GM21515 (cell line): ENCODE measurements at regions not wholly inside any gene's neighbourhood (a gene's known extent, or its start where the extent isn't known, plus 50 kb on each side); places are given as distances from the start of the nearest gene placed in this dataset.
"Not testable (repeated sequence)": the region's sequence is repeated elsewhere in the genome, so short reads cannot be mapped to it uniquely, and the experiment has no call there.

Experiments used
- ATAC-seq: cut with Tn5 transposase; IDR thresholded peaks from one replicate; pipeline ENCODE4 v1.9.1; 2021; ENCODE audit not compliant: unreplicated experiment

DNA sequence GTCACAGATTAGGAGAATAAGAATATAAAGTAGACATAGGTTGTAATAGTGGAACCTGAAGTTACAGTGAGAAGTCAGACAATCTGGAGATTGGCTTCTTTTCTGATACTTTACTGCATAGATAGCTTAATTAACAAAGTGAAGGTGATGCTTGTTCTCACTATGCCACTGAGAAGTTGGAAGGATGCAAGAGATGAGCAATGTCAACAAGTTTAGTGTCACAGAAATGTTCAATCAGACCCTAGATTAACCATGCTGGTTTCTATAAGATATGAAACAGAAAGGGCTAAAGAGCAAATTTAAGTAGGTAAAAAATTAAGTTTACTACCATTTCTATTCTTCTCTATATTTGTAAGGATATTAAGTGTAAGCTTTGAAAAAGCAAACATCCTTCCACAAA, 838.6 kb upstream of the SORCS1 start:
- ATAC-seq: no peak

DNA sequence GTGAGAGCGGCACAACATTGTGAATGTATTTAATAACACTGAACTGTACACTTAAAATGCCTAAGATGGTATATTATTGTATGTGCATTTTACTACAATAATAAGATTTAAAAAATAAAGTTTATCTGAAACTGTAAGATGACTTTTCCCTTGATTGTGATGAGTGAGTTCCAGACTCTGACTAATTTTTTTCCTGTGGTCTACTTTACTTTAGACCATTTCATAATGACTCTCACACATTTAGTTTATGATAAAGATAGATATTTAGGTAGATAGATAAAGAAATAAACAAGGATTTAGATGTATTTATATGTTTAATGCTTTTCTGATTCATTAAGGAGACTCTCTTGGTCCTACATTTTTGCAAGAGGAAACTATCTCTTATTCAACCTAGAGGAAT, 835.9 kb upstream of the SORCS1 start:
- no peak for ATAC-seq

DNA sequence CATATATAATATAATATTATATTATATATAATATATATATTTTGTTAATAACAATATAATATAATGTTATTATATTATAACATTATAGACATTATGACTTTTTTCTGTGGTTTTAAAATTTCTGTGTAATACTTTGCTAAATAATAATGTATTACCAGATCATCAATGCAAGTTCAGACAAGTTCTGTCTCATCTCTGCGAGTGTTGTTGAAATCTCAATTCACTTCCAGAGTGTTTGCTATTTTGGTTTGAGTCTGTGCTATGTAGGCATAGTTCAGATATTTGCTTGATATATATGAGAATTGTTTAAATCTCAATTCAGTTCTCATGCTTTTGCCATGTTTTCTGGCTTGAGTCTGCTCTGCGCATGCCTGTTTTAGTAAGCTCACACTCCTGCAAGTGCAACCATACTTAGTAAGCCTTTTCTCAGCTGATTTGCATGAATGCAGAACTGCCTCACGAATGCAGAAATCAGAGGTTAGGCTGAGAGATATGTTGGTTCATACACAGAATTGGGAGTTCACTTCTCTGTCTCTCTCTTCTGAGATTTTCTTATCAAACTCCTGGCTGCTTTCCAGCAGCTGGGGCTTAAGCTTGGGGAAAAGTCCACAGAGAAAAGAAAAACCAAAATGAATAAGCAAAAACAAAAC, 830.2 kb upstream of the SORCS1 start:
- no peak for ATAC-seq

DNA sequence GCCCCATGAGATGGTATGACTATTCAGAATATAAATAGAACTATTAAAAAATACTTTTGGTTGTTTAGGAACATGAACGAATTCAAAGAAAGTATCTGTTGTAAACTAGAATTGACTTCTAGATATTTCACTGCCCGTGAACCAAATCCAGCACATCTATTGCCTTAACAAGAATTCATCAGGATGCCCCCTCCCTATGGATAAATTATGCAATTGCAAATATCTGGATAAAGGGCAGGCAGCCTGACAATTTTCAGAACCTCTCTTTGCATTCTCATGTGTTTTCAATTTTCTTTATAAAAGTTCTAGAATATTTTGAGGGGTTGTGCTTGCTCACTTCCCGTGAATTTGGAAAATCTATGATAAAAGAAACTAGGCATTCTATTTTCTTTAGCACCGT, 822.1 kb upstream of the SORCS1 start:
- no peak for ATAC-seq

DNA sequence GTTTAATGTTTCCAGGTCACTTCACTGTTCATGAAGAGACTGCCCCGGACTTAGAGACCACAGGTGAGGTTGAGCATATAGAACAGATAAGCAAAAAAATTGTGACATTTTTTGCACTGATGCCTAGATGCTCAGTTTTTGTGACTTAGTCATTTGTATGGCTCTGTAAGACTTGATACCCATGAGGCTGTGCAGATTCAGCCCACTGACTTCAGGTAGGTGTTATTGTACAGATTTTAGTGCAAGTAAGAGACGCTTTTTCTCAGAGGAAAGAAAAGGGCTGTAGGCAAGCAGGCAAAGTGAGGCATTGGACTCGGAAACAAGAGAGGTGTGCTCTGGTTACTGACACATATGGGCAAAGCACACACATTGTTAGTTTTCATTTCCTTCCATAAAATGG, 820.1 kb upstream of the SORCS1 start:
- no peak for ATAC-seq

DNA sequence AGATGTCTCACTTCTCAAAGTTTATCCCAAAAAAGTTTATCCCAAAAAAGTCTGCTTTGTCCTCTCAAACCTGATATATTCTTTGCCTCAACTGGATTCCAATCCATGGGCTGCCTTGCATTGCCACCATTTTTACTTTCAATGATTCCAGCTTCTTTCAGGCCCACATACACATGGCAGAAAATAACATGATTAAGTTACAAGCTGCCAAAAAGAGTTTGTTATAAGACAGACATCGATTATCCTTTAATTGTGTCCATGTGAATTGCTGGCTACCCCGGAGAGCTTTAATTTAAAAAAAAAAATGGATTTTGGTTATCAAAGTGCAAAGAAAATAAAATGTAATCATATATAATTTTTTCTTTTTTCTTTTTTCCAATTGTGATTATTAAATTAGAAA, 819.6 kb upstream of the SORCS1 start:
- ATAC-seq: no peak

DNA sequence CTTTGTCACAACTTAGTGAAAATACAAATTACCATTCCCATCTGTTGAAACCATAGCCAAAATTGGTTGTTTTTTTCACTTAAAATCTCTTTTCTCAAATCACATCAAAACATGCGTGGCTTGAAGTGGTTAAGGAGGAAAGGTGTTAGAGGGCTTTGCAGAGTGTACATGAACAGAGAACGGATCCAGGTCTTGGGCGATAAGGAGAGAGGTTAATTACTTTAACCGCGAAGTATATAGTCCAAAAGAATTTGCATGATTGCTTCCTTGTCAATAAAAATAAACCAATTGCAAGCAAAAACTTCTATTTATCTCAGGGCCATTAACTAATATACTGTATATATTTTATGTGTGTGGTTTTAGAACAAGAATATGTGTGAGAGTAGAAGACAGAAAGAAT, 813.9 kb upstream of the SORCS1 start:
- no peak for ATAC-seq

DNA sequence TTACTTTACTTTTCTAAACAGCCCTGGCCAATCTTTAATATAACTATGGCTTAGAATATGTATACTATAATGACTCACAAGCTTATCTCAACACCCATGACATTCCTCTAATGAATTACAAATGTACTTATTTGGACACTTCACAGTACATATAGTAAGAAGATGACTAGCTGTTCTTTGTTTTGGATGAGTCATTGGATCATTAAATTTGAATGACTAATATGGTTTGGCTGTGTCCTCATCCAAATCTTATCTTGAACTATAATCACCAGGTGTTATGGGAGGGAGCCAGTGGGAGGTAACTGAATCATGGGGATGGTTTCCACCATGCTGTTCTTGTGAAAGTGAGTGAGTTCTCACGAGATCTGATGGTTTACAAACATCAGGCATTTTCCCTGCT, 807.5 kb upstream of the SORCS1 start:
- ATAC-seq: no peak

DNA sequence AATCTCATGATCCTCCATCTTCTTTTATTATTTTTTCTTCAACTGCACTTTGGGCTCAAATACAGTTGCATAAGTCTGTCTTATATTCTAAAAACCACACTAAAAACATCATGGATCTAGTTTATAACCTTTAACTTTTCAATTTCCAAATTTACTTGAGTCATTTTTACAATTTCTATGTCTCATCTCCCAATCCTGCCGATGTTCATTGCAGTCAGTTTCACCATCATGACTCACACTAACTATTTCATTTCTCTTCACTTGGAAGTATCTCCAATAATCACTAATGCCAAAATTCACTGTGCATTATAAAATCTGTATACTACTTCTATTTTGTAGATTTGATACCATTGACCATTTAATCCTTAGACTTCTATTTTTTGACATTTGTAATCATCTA, 806.9 kb upstream of the SORCS1 start:
- no peak for ATAC-seq

DNA sequence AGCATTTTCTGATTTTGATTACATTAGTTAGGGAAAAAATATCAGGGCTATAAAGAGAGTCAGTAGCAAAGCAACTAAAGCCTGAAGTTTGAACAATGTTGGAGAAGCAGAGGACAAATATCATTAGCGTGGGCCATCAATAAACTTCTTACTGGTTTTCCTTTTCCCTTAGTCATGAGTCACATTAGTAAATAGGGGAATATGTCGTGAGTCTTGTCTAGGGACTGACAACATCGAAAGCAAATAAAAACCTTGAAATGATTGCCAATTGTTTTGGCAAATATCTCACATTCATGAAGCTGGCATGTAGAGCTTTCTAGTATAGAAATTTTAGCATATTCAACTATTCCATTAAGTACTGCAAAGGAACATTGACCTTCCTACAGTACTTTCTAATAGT, 806.0 kb upstream of the SORCS1 start:
- ATAC-seq: no peak

DNA sequence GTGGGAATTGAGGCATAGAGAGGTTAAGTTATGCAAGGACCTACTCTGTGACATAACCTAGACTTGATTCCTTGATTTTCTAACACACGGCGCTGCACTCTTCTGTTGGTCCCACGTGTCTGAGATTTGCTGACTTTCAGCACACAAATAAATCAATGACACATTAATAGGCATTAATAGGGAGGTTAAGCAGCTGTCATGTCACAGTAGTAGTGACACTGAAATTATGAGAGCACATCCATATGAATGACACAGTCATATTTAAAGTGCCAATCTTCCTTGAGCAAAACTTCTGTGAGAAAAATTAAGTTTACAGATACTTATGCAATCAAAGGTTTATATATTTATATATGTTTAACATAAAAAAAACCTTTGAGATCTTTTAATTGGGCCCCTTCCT, 805.4 kb upstream of the SORCS1 start:
- no peak for ATAC-seq

DNA sequence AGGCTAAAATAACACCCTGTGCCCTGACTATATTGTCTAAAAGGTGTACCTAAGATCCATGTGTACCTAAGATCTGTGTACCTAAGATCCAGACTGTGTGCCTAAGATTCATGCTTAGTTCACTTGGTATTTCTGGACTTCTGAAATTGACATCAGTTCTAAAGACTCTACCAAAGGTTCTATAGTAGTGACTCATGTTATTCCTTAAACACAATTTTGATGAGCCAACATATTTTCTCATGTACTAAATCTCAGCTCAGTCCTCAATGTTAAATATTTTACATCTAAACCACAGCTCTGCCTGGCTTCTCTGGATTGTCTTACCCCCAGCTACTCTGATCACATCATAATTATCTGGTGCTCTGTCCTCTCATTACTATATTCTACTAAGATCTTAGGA, 802.3 kb upstream of the SORCS1 start:
- ATAC-seq: no peak

DNA sequence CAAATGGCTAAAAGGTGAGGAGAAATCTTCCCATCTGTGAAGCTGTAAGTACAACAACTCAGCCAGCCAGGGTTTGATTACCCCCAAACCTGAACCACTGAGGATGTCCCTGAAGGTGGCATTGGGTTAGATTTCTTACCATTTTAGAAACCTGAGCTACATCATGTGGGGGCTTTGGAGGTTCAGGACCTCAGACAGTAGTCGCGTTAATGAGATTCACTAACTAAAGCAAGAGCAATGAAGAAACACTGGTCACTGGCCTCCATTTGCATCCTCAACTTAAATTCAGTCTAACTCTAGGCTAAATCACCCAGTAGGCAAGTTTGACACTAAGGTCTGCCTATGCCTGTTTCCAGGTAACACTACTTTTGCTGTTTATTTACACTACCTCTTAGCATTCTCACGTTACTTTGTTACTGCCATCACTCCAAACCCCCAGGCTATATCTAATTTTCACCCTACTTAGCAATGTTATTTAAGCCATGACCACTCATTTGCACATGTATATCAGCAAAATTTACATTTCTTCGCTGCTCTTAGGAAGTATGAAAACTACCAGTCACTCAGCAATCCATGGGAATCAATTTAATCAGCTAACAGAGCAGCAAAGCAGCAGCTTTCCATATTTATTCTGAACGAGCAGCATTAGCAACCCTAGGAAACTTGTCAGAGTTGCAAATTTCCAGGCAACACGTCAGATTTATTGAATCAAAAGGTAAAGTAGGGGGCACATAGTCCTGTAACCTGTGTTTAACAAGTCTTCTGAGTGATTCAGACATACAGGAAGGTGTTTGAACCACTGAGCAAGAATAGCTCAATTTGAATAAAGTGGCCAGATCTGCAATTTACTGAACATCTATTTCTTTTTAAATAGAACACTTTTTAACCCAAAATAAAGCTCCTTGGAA, 788.4 kb upstream of the SORCS1 start:
- ATAC-seq: no peak

DNA sequence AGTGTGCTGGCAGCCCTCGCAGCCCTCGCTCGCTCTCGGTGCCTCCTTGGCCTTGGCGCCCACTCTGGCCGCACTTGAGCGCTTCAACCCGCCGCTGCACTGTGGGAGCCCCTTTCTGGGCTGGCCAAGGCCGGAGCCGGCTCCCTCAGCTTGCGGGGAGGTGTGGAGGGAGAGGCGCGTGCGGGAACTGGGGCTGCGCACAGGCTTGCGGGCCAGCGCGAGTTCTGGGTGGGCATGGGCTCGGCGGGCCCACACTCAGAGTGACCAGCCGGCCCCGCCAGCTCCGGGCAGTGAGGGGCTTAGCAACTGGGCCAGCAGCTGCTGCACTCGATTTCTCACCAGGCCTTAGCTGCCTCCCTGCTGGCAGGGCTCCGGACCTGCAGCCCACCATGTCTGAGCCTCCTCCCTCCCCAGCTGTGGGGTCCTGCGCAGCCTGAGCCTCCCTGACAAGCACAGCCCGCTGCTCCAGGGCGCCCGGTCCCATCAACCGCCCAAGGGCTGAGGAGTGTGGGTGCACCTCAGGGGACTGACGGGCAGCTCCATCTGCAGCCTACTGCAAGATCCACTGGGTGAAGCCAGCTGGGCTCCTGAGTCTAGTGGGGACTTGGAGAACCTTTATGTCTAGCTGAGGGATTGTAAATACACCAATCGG, 786.0 kb upstream of the SORCS1 start:
- not testable (repeated sequence) for ATAC-seq

DNA sequence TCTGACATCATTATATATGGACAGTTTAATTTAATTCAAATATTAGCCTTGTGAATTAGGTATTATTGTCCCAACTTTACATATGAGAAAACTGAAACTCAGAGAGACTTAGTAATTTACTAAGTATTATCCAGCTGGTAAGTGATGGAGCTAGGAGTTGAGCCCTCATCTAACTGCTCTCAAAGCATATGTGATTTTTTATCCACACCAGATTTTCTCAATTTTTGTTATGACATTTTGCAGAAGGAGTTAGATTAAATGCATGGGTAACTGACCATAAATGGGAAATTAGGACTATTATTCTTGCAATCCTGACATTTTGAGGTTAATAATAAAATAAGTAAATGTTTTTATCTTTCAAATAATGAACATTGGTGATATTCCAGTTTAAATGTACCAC, 778.3 kb upstream of the SORCS1 start:
- no peak for ATAC-seq

DNA sequence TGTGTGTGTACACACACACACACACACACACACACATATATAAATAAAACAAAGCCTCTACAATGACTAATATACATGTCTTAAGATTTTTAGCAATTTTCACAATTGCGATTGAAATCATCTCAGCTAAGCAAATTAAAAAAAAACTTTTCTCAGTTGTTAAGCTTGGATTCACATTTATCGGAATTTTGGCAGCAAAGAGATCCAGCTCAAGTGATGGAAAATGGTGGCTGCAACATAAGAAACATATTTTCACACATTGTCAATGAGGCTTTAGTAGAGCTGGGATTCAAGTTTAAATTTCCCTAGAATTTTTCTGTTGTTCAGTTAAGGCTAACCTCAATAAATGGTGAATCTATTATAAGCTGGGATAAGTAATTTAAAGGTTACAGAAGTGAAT, 768.6 kb upstream of the SORCS1 start:
- no peak for ATAC-seq

DNA sequence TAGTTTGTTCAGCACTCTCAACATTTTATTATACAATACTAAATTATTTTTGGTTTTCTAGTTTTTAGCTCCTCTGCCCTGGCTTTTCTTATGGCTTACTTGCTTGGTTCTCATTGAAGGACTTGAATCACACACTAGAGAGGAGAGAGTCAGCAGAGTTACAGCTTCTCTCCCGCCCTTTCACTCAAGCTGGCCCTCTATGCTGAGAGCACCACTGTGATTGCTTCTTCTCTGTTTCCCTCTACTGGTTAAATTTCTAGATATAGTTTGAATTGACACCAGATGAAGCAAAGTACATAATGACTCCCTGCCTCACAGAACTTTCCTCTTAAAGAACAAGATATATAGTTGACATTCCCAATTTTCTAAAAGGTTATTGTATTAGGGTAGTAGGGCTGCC, 767.3 kb upstream of the SORCS1 start:
- ATAC-seq: no peak

DNA sequence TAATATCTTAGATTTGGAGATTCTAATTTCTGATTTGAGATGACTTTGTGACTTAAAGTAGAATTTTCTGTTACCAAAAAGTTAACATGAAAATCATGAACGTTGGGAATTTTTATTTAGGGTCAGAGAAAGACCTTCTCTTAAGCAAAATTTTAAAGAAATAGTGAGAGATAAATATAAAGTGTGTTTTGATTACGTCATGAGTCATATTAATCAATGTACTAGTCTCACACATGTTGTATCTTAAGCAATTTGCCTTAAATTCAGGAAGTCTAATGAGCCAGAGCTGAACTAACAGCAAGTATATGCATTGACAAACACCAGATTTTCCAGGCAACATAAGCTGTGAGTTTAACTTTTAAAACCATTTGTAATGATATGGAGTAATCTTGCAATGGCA, 765.5 kb upstream of the SORCS1 start:
- ATAC-seq: no peak

DNA sequence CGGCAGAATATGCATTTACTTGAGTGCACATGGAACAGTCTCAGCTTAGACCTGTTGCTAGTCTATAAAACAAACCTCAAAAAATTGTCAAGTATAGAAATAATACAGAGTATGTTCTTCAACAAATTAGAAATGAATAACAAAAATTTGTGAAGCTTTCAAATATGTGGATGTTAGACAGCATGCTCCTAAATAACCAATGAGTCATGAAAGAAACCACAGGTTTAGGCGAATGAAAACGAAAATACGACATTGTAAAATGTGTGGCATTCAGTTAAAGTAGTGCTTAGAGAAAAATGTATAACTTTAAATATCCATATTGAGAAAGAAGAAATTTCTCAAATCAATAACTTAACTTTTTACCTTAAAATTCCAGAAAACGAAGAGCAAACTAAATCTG, 760.0 kb upstream of the SORCS1 start:
- no peak for ATAC-seq

DNA sequence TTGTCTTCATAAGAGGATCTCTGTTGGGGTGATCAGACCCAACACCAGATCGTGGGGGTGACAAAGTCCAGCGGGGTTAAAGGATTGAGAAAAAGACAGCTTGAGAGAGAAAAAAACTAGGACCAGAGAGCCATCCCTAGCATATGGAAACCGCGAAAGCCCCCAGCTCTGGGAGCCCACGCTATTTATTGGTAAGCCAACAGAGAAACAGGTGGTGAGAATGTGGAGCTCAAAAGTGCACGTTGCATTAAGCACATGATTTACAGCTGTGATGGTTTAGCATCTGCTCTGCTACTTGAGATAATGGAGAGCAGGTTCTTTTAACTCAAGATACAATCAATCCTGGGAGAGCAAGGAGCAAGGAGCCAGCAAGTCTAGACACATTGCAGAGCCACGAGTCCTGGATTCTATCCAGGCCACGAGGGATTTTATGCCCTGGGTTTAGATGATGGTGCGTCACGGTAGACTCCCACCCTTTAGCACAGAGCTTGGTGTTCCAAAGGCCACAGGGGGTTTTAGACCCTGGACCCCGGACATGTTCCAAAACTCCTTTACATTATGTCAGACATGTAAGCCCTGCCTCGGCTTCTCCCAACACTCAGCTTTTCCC, 755.2 kb upstream of the SORCS1 start:
- no peak for ATAC-seq

DNA sequence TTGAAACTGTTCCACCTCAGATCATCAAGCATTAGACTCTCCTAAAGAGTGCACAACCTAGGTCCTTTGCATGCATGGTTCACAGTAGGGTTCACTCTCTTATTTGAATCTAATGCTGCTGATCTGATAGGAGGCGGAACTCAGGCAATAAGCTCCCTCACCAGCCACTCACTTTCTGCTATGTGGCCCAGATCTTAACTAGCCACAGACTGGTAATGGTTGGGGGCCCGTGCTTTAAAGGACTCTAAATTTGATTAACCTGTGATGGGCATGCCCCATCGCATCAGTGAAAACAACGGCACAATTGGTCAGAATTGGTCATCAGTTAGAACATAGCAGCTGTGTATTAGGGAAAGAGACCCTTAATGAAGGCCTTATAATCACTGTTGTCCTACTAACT, 753.7 kb upstream of the SORCS1 start:
- no peak for ATAC-seq

DNA sequence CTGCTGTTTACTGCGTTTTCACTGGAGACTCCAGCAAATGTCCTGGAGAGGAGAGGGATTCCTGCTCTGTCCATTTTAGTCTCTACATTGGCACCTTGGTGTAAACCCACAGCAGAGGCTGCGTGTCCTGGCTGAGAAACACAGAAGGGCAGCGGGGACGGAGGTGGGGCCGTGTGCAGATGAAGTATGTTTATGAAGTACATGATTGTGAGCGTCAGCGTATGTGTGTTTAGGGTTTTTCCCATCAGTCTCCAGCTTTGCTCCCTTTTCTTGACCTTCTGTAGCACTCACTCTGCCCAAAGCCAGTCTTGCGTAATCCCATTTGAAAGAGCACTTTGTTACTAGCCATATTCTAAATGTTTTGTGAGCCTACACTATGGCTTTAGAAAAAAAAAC, 750.7 kb upstream of the SORCS1 start:
- ATAC-seq: no peak
